ENCODE measurements at regions not wholly inside any gene's neighbourhood (a gene's known extent, or its start where the extent isn't known, plus 50 kb on each side); places are given as distances from the start of the nearest gene placed in this dataset.

DNA sequence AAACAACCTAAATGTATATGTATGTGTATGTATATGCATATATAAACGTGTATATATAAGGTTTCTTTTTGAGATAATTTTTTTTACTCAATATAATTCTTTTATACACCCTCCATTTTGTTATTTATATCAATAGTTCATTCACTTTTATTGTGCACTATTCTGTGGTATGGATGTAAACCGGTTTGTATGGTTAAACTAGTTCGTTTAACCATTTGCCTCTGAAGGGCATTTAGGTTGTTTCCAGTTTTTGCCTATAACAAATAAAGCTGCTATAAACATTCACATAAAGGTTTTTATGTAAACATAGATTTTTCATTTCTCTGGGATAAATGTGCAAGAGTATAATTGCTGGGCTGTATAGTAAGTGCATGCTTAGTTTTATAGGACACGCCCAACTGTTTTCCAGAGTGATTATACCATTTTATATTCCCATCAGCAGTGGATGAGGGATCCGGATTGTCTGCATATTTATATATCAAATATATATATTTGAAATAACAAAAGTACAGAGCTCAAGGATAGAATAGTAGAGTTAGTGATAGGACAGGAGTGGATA is 380.3 kb downstream of the TSHZ3 start:
- TF ChIP-seq CTCF (IDR thresholded peaks at IDR 0.05) (no peak), POLR2A (IDR thresholded peaks at IDR 0.05) (no peak)

All from adrenal gland (tissue), 5 donors.